HL-60 (cell line): ENCODE measurements at regions not wholly inside any gene's neighbourhood (a gene's known extent, or its start where the extent isn't known, plus 50 kb on each side); places are given as distances from the start of the nearest gene placed in this dataset.
"Not testable (repeated sequence)": the region's sequence is repeated elsewhere in the genome, so short reads cannot be mapped to it uniquely, and the experiment has no call there.

Source experiments
- POLR2AphosphoS5 ChIP-seq: IDR thresholded peaks from 2 replicates; pipeline ENCODE4 v1.6.1; 2012; ENCODE audit warnings: low read depth
- REST ChIP-seq: IDR thresholded peaks from 2 replicates; pipeline ENCODE4 v1.6.1; 2012; ENCODE audit warnings: low read depth; ENCODE audit not compliant: insufficient replicate concordance
- TF ChIP-seq, protein P1 (sequence below): IDR thresholded peaks from one replicate; pipeline ENCODE4 v1.5.1; 2011; ENCODE audit warnings: low read length, control low read depth, inconsistent platforms; ENCODE audit not compliant: insufficient read depth

GRCh38 chr4:140219070-140219469, 65.1 kb upstream of the MAML3 start:
- TF ChIP-seq, protein P1, sequence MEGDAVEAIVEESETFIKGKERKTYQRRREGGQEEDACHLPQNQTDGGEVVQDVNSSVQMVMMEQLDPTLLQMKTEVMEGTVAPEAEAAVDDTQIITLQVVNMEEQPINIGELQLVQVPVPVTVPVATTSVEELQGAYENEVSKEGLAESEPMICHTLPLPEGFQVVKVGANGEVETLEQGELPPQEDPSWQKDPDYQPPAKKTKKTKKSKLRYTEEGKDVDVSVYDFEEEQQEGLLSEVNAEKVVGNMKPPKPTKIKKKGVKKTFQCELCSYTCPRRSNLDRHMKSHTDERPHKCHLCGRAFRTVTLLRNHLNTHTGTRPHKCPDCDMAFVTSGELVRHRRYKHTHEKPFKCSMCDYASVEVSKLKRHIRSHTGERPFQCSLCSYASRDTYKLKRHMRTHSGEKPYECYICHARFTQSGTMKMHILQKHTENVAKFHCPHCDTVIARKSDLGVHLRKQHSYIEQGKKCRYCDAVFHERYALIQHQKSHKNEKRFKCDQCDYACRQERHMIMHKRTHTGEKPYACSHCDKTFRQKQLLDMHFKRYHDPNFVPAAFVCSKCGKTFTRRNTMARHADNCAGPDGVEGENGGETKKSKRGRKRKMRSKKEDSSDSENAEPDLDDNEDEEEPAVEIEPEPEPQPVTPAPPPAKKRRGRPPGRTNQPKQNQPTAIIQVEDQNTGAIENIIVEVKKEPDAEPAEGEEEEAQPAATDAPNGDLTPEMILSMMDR: not testable (repeated sequence)
- not testable (repeated sequence) for TF ChIP-seq POLR2AphosphoS5, REST
